Spleen (tissue), 3 donors: ENCODE measurements at regions not wholly inside any gene's neighbourhood (a gene's known extent, or its start where the extent isn't known, plus 50 kb on each side); places are given as distances from the start of the nearest gene placed in this dataset.

Experiments used
- POLR2A ChIP-seq, 3 donors: fragments of 450-650 bp; IDR thresholded peaks; one replicate each; pipeline ENCODE4 v1.5.1; 2017; ENCODE audit warnings: antibody characterized with exemption in 3 of 3, mild to moderate bottlenecking in 1 of 3
- POLR2AphosphoS5 ChIP-seq, 3 donors: sonication (generic); formaldehyde crosslinking; IDR thresholded peaks; one replicate each; pipeline ENCODE4 v1.5.1; 2017; ENCODE audit warnings: antibody characterized with exemption in 3 of 3

DNA sequence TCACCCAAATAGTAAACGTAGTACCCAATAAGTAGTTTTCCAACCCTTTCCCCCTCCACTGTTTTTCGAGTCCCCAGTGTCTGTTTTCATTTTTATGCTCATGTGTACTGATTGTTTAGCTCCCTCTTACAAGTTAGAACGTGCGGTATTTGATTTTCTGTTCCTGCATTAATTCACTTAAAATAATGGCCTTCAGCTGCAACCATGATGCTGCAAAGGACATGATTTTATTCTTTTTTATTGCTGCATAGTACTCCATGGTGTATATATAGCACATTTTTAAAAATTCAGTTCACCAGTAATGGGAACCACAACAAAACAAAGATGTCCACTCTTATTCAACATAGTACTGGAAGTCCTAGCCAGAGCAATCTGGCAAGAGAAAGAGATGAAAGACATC, 72.8 kb downstream of the DUSP6 start:
- TF ChIP-seq POLR2AphosphoS5 (IDR thresholded peaks at IDR 0.05) (no peak), POLR2A (IDR thresholded peaks at IDR 0.05) (no peak)
